SK-N-SH treated with all-trans-retinoic acid at 6 μM for 48 hours (cell line): ENCODE measurements at regions not wholly inside any gene's neighbourhood (a gene's known extent, or its start where the extent isn't known, plus 50 kb on each side); places are given as distances from the start of the nearest gene placed in this dataset.

Experiments used
- ARNTL ChIP-seq: fragments of 450-650 bp; formaldehyde crosslinking; IDR thresholded peaks from 2 replicates; pipeline ENCODE4 v1.5.0; 2020; ENCODE audit warnings: low read depth, mild to moderate bottlenecking, moderate library complexity, borderline replicate concordance
- BACH2 ChIP-seq: fragments of 250-450 bp; sonication (Bioruptor Pico); IDR thresholded peaks from 2 replicates; pipeline ENCODE4 v1.9.0; 2021; ENCODE audit warnings: mild to moderate bottlenecking, borderline replicate concordance
- ESRRG ChIP-seq: fragments of 250-450 bp; sonication (Bioruptor Pico); IDR thresholded peaks from 2 replicates; pipeline ENCODE4 v1.6.1; 2021; ENCODE audit warnings: mild to moderate bottlenecking
- OSR1 ChIP-seq: fragments of 250-450 bp; sonication (Bioruptor Pico); IDR thresholded peaks from 2 replicates; pipeline ENCODE4 v1.8.0; 2022; ENCODE audit warnings: moderate library complexity, mild to moderate bottlenecking, inconsistent platforms
- PPARA ChIP-seq: fragments of 250-450 bp; sonication (Bioruptor Pico); IDR thresholded peaks from 2 replicates; pipeline ENCODE4 v1.5.0; 2020; ENCODE audit warnings: mild to moderate bottlenecking, borderline replicate concordance
- RARB ChIP-seq: fragments of 250-450 bp; sonication (Bioruptor Pico); IDR thresholded peaks from 2 replicates; pipeline ENCODE4 v1.8.0; 2021; ENCODE audit warnings: mild to moderate bottlenecking, moderate library complexity
- TOX ChIP-seq: fragments of 250-450 bp; sonication (Bioruptor Pico); IDR thresholded peaks from 2 replicates; pipeline ENCODE4 v1.8.0; 2021; ENCODE audit warnings: mild to moderate bottlenecking, moderate library complexity, borderline replicate concordance
- ZFP3 ChIP-seq: fragments of 250-450 bp; sonication (Bioruptor Pico); IDR thresholded peaks from 2 replicates; pipeline ENCODE4 v1.5.0; 2020; ENCODE audit warnings: mild to moderate bottlenecking, moderate library complexity
- ZNF565 ChIP-seq: fragments of 450-650 bp; formaldehyde crosslinking; conservative IDR thresholded peaks from 2 replicates; pipeline ENCODE4 v1.5.0; 2020; ENCODE audit warnings: low read depth, mild to moderate bottlenecking, moderate library complexity
- TF ChIP-seq, protein P1 (sequence below): fragments of 250-450 bp; sonication (Bioruptor Pico); IDR thresholded peaks from 2 replicates; pipeline ENCODE4 v1.8.0; 2020; ENCODE audit warnings: mild to moderate bottlenecking, moderate library complexity, borderline replicate concordance
- TF ChIP-seq, protein P2 (sequence below): fragments of 250-450 bp; sonication (Bioruptor Pico); IDR thresholded peaks from 2 replicates; pipeline ENCODE4 v1.5.0; 2020; ENCODE audit warnings: mild to moderate bottlenecking, moderate library complexity

- TF ChIP-seq, protein P1, sequence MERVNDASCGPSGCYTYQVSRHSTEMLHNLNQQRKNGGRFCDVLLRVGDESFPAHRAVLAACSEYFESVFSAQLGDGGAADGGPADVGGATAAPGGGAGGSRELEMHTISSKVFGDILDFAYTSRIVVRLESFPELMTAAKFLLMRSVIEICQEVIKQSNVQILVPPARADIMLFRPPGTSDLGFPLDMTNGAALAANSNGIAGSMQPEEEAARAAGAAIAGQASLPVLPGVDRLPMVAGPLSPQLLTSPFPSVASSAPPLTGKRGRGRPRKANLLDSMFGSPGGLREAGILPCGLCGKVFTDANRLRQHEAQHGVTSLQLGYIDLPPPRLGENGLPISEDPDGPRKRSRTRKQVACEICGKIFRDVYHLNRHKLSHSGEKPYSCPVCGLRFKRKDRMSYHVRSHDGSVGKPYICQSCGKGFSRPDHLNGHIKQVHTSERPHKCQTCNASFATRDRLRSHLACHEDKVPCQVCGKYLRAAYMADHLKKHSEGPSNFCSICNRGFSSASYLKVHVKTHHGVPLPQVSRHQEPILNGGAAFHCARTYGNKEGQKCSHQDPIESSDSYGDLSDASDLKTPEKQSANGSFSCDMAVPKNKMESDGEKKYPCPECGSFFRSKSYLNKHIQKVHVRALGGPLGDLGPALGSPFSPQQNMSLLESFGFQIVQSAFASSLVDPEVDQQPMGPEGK (CRISPR knock-in tag) = no peak
- TF ChIP-seq ZFP3 (no peak), PPARA (CRISPR knock-in tag) (no peak), RARB (no peak), OSR1 (CRISPR knock-in tag) (no peak), BACH2 (CRISPR knock-in tag) (no peak), TOX (no peak), ESRRG (CRISPR knock-in tag) (no peak), ZNF565 (no peak), ARNTL (CRISPR knock-in tag) (no peak)
- TF ChIP-seq, protein P2, sequence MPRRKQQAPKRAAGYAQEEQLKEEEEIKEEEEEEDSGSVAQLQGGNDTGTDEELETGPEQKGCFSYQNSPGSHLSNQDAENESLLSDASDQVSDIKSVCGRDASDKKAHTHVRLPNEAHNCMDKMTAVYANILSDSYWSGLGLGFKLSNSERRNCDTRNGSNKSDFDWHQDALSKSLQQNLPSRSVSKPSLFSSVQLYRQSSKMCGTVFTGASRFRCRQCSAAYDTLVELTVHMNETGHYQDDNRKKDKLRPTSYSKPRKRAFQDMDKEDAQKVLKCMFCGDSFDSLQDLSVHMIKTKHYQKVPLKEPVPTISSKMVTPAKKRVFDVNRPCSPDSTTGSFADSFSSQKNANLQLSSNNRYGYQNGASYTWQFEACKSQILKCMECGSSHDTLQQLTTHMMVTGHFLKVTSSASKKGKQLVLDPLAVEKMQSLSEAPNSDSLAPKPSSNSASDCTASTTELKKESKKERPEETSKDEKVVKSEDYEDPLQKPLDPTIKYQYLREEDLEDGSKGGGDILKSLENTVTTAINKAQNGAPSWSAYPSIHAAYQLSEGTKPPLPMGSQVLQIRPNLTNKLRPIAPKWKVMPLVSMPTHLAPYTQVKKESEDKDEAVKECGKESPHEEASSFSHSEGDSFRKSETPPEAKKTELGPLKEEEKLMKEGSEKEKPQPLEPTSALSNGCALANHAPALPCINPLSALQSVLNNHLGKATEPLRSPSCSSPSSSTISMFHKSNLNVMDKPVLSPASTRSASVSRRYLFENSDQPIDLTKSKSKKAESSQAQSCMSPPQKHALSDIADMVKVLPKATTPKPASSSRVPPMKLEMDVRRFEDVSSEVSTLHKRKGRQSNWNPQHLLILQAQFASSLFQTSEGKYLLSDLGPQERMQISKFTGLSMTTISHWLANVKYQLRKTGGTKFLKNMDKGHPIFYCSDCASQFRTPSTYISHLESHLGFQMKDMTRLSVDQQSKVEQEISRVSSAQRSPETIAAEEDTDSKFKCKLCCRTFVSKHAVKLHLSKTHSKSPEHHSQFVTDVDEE (CRISPR knock-in tag) = no peak
Observed at GRCh38 chr10:130368761-130369560, 232.8 kb downstream of the GLRX3 start.
